ENCODE measurements at regions not wholly inside any gene's neighbourhood (a gene's known extent, or its start where the extent isn't known, plus 50 kb on each side); places are given as distances from the start of the nearest gene placed in this dataset.

DNA sequence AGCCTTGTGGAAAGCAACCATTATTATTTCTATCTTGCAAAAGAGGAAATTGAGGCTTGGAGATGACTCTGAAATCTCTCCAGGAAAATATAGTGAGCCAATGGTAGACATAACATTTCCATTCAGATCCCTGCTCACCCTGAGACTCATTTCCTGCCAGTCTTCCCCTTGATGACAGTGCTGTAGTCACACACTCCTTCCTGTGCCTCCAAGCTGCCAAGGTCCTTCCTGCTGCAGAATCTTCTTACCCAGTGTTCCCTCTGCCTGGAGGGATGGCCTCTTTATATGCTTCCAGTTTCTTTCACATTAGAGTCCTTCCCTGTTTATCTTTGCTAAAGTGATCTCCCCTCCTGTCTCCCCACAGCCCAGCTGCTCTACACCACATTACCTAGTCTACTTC lies 648.1 kb downstream of the TOX3 start:
- Histone ChIP-seq H3K27ac (no peak overlapping the region), H3K27me3 (ENCODE audit: insufficient read depth, low read depth, severe bottlenecking) (no peaks in the 10 kb centered on the region), H3K36me3 (no peaks in the 10 kb centered on the region), H3K9me3 (ENCODE audit: severe bottlenecking) (no peaks in the 10 kb centered on the region), H3K4me3 (ENCODE audit: low read depth, low read length) (no peak overlapping the region)
- no peak for DNase-seq
- TF ChIP-seq CTCF (IDR thresholded peaks at IDR 0.05; ENCODE audit: low read depth, low read length), result no peak

DNA sequence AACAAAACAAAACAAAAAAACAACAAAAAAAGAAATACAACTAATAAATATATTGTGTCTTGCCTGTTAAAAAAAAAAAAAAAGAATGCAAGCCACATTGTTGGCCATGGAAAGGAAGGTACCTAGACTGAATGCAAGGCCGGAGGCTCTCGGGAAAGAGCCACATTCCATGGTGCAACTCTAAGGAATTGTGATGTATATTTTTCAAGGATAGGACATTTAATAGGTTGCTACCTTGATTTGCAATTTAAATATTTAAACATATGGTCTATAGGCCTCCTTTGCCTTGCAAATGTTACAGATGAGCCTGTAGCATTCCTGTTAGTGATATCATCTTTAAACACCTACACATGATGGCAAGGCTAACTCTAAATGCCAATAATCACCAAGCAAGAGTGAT lies 650.9 kb downstream of the TOX3 start:
- H3K27ac ChIP-seq, result no peak overlapping the region
- no peak overlapping the region for H3K4me3 ChIP-seq (ENCODE audit: low read depth, low read length)
- TF ChIP-seq CTCF (IDR thresholded peaks at IDR 0.05; ENCODE audit: low read depth, low read length), result no peak
- DNase-seq, result no peak
- no peaks in the 10 kb centered on the region for H3K36me3 ChIP-seq
- H3K9me3 ChIP-seq (ENCODE audit: severe bottlenecking), result no peaks in the 10 kb centered on the region
- no peaks in the 10 kb centered on the region for H3K27me3 ChIP-seq (ENCODE audit: insufficient read depth, low read depth, severe bottlenecking)

DNA sequence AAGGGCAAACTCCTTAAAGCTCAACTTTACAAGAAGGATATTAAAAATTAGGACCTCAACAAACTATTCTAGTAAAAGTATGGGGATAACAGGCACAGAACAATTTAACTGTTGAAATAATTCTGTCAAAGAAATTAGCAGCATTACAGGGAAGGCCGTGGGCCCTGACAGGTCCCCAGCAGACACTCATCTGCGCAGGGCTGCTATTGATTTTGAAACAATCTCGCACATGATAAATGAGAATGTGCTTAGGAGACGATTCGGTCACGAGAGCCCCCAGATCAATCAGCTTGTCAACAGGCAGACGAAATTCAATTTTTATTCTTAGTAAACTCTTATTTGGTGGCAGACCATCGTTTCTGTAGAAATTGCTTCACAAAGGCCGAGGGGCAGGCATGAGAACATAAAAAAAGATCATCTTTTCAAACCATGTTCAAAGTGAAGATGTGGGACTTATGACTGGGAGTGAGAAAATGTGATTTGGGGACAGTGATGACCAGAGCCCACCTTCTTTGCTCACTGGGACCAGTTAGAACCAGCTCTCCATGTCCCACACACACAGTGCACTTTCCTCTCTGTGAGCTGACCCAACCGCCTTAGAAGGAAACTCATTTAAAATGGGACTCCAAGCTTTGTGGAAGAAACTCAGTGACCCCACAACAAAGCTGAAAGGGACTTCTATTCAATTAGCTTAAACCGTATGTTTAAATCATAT lies 654.5 kb downstream of the TOX3 start:
- no peak overlapping the region for H3K27ac ChIP-seq
- no peaks in the 10 kb centered on the region for H3K27me3 ChIP-seq (ENCODE audit: insufficient read depth, low read depth, severe bottlenecking)
- H3K36me3 ChIP-seq, result no peaks in the 10 kb centered on the region
- TF ChIP-seq CTCF (IDR thresholded peaks at IDR 0.05; ENCODE audit: low read depth, low read length), result no peak
- no peak overlapping the region for H3K4me3 ChIP-seq (ENCODE audit: low read depth, low read length)
- H3K9me3 ChIP-seq (ENCODE audit: severe bottlenecking), result no peaks in the 10 kb centered on the region
- DNase-seq, result no peak

DNA sequence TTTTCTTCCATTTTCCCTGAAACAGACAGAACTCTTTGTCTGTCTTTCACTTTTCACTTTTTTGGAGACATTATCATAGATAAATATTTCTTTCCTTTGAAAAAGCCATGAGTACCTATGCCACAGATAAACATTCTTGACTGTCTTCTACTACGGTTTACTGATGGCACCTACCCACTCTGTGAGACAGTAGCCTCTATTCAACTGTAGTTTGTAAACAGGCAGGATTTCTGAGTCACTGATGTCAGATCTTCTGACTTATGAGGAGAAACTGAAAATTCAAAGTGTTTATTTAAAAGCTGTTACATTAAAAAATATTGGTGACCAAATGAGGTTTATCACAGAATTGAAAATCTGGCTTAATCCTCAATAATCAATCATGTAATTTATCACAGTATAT lies 658.4 kb downstream of the TOX3 start:
- no peak for TF ChIP-seq CTCF (IDR thresholded peaks at IDR 0.05; ENCODE audit: low read depth, low read length)
- no peak overlapping the region for H3K4me3 ChIP-seq (ENCODE audit: low read depth, low read length)
- H3K36me3 ChIP-seq, result no peaks in the 10 kb centered on the region
- H3K9me3 ChIP-seq (ENCODE audit: severe bottlenecking), result no peaks in the 10 kb centered on the region
- no peak for DNase-seq
- H3K27ac ChIP-seq, result no peak overlapping the region
- H3K27me3 ChIP-seq (ENCODE audit: insufficient read depth, low read depth, severe bottlenecking), result no peaks in the 10 kb centered on the region

DNA sequence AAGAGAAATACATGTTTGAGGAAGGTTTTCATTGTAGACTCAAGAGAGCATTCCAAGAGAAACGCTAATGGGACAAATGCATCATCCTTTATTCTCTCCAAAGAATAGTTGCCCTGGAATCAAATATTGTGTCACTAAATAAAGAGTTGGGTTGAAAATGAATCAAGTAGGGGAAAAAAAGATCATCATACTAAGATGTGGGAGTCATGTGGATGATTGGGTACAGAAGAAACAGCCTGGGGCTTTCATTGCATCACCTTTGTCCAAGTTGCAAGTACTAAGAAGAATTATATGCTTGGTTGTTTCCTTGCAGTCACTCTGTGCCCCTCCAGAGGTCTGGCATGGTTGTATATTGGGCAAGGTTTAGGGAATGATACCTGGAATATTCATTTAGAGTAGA lies 658.9 kb downstream of the TOX3 start:
- TF ChIP-seq CTCF (IDR thresholded peaks at IDR 0.05; ENCODE audit: low read depth, low read length), result no peak
- no peaks in the 10 kb centered on the region for H3K27me3 ChIP-seq (ENCODE audit: insufficient read depth, low read depth, severe bottlenecking)
- no peak overlapping the region for H3K4me3 ChIP-seq (ENCODE audit: low read depth, low read length)
- no peaks in the 10 kb centered on the region for H3K36me3 ChIP-seq
- no peak overlapping the region for H3K27ac ChIP-seq
- no peak for DNase-seq
- no peaks in the 10 kb centered on the region for H3K9me3 ChIP-seq (ENCODE audit: severe bottlenecking)

DNA sequence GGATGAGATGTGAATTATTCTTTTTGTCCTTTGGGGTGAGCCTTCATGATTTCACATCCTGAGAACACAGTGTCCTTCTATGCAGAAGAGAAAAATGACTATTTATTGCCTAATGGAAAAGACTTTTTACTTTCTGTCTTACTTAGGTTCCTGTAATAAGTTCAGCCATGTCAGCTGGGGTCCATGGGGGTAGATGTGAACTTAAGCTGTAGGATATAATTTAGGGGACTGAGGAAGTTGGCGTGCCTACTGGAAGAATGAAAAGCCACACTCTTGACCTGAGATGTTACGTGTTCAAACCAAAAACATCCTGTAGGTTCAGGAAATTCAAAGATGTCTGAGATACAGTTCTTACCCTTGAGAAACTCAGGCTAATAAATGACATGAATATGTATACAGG lies 660.5 kb downstream of the TOX3 start:
- TF ChIP-seq CTCF (IDR thresholded peaks at IDR 0.05; ENCODE audit: low read depth, low read length), result no peak

More for the DNA sequence above, 660.5 kb downstream of the TOX3 start:
- Histone ChIP-seq H3K27ac (no peak overlapping the region), H3K27me3 (ENCODE audit: insufficient read depth, low read depth, severe bottlenecking) (no peaks in the 10 kb centered on the region), H3K36me3 (no peaks in the 10 kb centered on the region), H3K9me3 (ENCODE audit: severe bottlenecking) (no peaks in the 10 kb centered on the region), H3K4me3 (ENCODE audit: low read depth, low read length) (no peak overlapping the region)
- DNase-seq, result no peak
